Mesendoderm (in vitro differentiated cells): ENCODE measurements at regions not wholly inside any gene's neighbourhood (a gene's known extent, or its start where the extent isn't known, plus 50 kb on each side); places are given as distances from the start of the nearest gene placed in this dataset.
A peak's percentile ranks its signal among the peaks of the same experiment; 100 is the strongest.

Experiments
- DNase-seq: peaks from one replicate; pipeline ENCODE4 v3.0.0; 2013
- H2AK5ac ChIP-seq: 2 replicates; pipeline ENCODE4 v1.6.1; 2013; ENCODE audit warnings: low read length, inconsistent platforms
- H2BK120ac ChIP-seq: 2 replicates; pipeline ENCODE4 v1.6.1; 2013; ENCODE audit warnings: low read depth, mild to moderate bottlenecking, low read length, moderate library complexity, mixed read lengths
- H2BK15ac ChIP-seq: replicated peaks from 2 replicates; pipeline ENCODE4 v1.6.1; 2013; ENCODE audit warnings: low read depth, mild to moderate bottlenecking, moderate library complexity
- H2BK5ac ChIP-seq: 2 replicates; pipeline ENCODE4 v1.6.1; 2013; ENCODE audit warnings: low read length, inconsistent platforms
- H3K18ac ChIP-seq: 2 replicates; pipeline ENCODE4 v1.6.1; 2013; ENCODE audit warnings: mild to moderate bottlenecking, low read length, mixed read lengths
- H3K23ac ChIP-seq: one replicate; pipeline ENCODE4 v1.6.1; 2013; ENCODE audit warnings: low read length
- H3K27ac ChIP-seq: 2 replicates; pipeline ENCODE4 v1.5.1; 2013; ENCODE audit warnings: low read depth, mild to moderate bottlenecking, inconsistent platforms, low read length, moderate library complexity
- H3K27me3 ChIP-seq: 2 replicates; pipeline ENCODE4 v1.6.1; 2013; ENCODE audit warnings: low read length, control low read depth, mild to moderate bottlenecking, inconsistent platforms; ENCODE audit not compliant: insufficient read depth, poor library complexity
- H3K36me3 ChIP-seq: 2 replicates; pipeline ENCODE4 v1.6.1; 2013; ENCODE audit warnings: low read length, inconsistent platforms; ENCODE audit not compliant: control insufficient read depth, insufficient read depth
- H3K4ac ChIP-seq: one replicate; pipeline ENCODE4 v1.6.1; 2013; ENCODE audit warnings: low read depth, mild to moderate bottlenecking, low read length, moderate library complexity
- H3K4me1 ChIP-seq: 2 replicates; pipeline ENCODE4 v1.6.1; 2013; ENCODE audit warnings: low read depth, low read length, inconsistent platforms; ENCODE audit not compliant: control insufficient read depth
- H3K4me2 ChIP-seq: 2 replicates; pipeline ENCODE4 v1.6.1; 2013; ENCODE audit warnings: low read length
- H3K4me3 ChIP-seq: 2 replicates; pipeline ENCODE4 v1.5.1; 2013; ENCODE audit warnings: mild to moderate bottlenecking, low read length
- H3K56ac ChIP-seq: one replicate; pipeline ENCODE4 v1.6.1; 2013; ENCODE audit warnings: low read length
- H3K79me1 ChIP-seq: 2 replicates; pipeline ENCODE4 v1.6.1; 2013; ENCODE audit warnings: low read length, inconsistent platforms
- H3K79me2 ChIP-seq: 2 replicates; pipeline ENCODE4 v1.6.1; 2013; ENCODE audit warnings: mild to moderate bottlenecking, low read length; ENCODE audit not compliant: control insufficient read depth, insufficient read depth
- H3K9ac ChIP-seq: 2 replicates; pipeline ENCODE4 v1.6.1; 2013; ENCODE audit warnings: low read length, inconsistent platforms
- H4K5ac ChIP-seq: one replicate; pipeline ENCODE4 v1.6.1; 2013; ENCODE audit warnings: low read length
- H4K8ac ChIP-seq: one replicate; pipeline ENCODE4 v1.6.1; 2013; ENCODE audit warnings: low read depth, mild to moderate bottlenecking, control low read depth, low read length, moderate library complexity
- WGBS: extraction: QIAGEN DNeasy Blood & Tissue Kit; methylation state at CpG from one replicate; pipeline ENCODE4 v1.1.7; 2013; ENCODE audit warnings: low lambda C conversion rate, missing lambda C conversion rate; ENCODE audit not compliant: insufficient coverage; ENCODE audit errors: extremely low coverage; 5-methylcytosine and 5-hydroxymethylcytosine counted together

- DNase-seq: no peak
- H3K79me1 ChIP-seq: no peaks in the 10 kb centered on the region
- no peak overlapping the region for H4K8ac ChIP-seq
- no peaks in the 10 kb centered on the region for H3K27me3 ChIP-seq
- H2BK120ac ChIP-seq: no peak overlapping the region
- H3K27ac ChIP-seq: no peak overlapping the region
- H2BK15ac ChIP-seq: no peak overlapping the region
- no CpG with 5 or more reads among the region's 6 CpGs for WGBS
- H3K4me3 ChIP-seq: no peak overlapping the region
- H3K9ac ChIP-seq: no peak overlapping the region
- no peak overlapping the region for H2BK5ac ChIP-seq
- H3K18ac ChIP-seq: no peak overlapping the region
- no peak overlapping the region for H3K4ac ChIP-seq
- no peaks in the 10 kb centered on the region for H3K79me2 ChIP-seq
- H2AK5ac ChIP-seq: no peak overlapping the region
- H3K4me1 ChIP-seq: no peaks in the 10 kb centered on the region
- no peak overlapping the region for H3K4me2 ChIP-seq
- H3K56ac ChIP-seq: no peak overlapping the region
- no peak overlapping the region for H4K5ac ChIP-seq
- no peaks in the 10 kb centered on the region for H3K36me3 ChIP-seq
- no peak overlapping the region for H3K23ac ChIP-seq
Observed at GRCh38 chr2:161044095-161044865, 115.9 kb upstream of the TANK start.

DNA sequence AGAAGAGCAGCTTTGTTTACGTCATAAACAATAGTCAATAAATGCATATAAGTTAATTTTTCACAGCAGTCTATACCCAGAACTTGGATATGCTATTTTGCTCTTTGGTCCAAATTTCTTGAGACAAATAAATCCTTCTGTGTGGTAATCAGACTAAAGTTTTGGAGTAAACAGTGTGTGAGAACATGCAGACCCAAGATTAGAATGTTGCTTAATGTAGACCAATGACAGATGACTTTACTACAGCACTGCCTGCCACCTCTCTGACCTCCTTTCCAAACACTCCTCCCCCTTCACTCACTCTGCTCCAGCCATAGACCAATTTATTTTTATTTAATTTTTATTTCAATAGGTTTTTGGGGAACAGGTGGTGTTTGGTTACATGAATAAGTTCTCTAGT lies 115.3 kb upstream of the TANK start:
- Histone ChIP-seq H4K5ac (no peak overlapping the region), H3K9ac (no peak overlapping the region), H2BK5ac (no peak overlapping the region), H3K18ac (no peak overlapping the region), H3K36me3 (no peaks in the 10 kb centered on the region), H3K4me3 (no peak overlapping the region), H3K4me1 (no peaks in the 10 kb centered on the region), H3K79me2 (no peaks in the 10 kb centered on the region), H3K79me1 (no peaks in the 10 kb centered on the region), H3K4me2 (no peak overlapping the region), H2BK15ac (no peak overlapping the region), H3K27me3 (no peaks in the 10 kb centered on the region), H3K56ac (no peak overlapping the region), H2BK120ac (no peak overlapping the region), H3K4ac (no peak overlapping the region), H3K23ac (no peak overlapping the region), H3K27ac (no peak overlapping the region), H2AK5ac (no peak overlapping the region), H4K8ac (no peak overlapping the region)
- no peak for DNase-seq
- no CpG with 5 or more reads among the region's 1 CpG for WGBS

- H3K23ac ChIP-seq: no peak overlapping the region
- no peak overlapping the region for H4K8ac ChIP-seq
- H2BK15ac ChIP-seq: no peak overlapping the region
- H3K9ac ChIP-seq: no peak overlapping the region
- no peaks in the 10 kb centered on the region for H3K36me3 ChIP-seq
- no peak overlapping the region for H3K4me2 ChIP-seq
- H3K27ac ChIP-seq: no peak overlapping the region
- no peak overlapping the region for H2AK5ac ChIP-seq
- H3K18ac ChIP-seq: no peak overlapping the region
- no peaks in the 10 kb centered on the region for H3K79me1 ChIP-seq
- no peak overlapping the region for H2BK5ac ChIP-seq
- no peaks in the 10 kb centered on the region for H3K27me3 ChIP-seq
- H3K4me1 ChIP-seq: no peaks in the 10 kb centered on the region
- no peak overlapping the region for H3K56ac ChIP-seq
- no CpG with 5 or more reads among the region's 1 CpG for whole genome bisulfite sequencing
- H3K4ac ChIP-seq: no peak overlapping the region
- H3K79me2 ChIP-seq: no peaks in the 10 kb centered on the region
- no peak for DNase-seq
- no peak overlapping the region for H3K4me3 ChIP-seq
- H4K5ac ChIP-seq: no peak overlapping the region
- H2BK120ac ChIP-seq: no peak overlapping the region
Observed at GRCh38 chr2:161045726-161046125, 114.5 kb upstream of the TANK start.

DNA sequence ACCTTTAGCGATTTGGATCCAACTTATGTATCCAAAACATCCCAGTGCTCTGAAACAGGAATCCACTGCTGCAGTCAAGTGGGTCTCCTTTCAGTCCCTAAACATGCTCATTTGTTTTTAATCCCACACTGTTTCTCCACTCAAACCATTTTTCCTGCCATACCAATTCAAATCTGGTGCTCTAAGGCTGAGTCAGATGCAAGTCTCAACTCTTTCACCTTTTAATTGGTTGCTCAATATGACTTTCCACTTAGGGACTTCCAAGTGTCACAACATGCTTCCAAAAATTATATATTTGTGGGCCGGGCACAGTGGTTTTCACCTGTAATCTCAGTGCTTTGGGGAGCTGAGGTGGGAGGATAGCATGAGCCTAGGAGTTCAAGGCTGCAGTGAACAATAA lies 113.4 kb upstream of the TANK start:
- no peaks in the 10 kb centered on the region for H3K79me2 ChIP-seq
- H2BK15ac ChIP-seq: no peak overlapping the region
- H3K4me3 ChIP-seq: no peak overlapping the region
- no peak overlapping the region for H4K8ac ChIP-seq
- no peak overlapping the region for H3K9ac ChIP-seq
- H2AK5ac ChIP-seq: no peak overlapping the region
- no peak overlapping the region for H3K4me2 ChIP-seq
- H3K18ac ChIP-seq: no peak overlapping the region
- H3K23ac ChIP-seq: no peak overlapping the region
- H3K27ac ChIP-seq: no peak overlapping the region
- no peaks in the 10 kb centered on the region for H3K79me1 ChIP-seq
- H2BK120ac ChIP-seq: no peak overlapping the region
- H2BK5ac ChIP-seq: no peak overlapping the region
- H3K27me3 ChIP-seq: no peaks in the 10 kb centered on the region
- DNase-seq: no peak
- no peak overlapping the region for H3K56ac ChIP-seq
- no peaks in the 10 kb centered on the region for H3K36me3 ChIP-seq
- no peak overlapping the region for H3K4ac ChIP-seq
- H3K4me1 ChIP-seq: no peaks in the 10 kb centered on the region
- no CpG with 5 or more reads among the region's 2 CpGs for WGBS
- no peak overlapping the region for H4K5ac ChIP-seq

GRCh38 chr2:161048317-161048716 lies 111.9 kb upstream of the TANK start:
- H3K4me3 ChIP-seq: no peak overlapping the region

GRCh38 chr2:161049559-161049958 lies 110.7 kb upstream of the TANK start:
- Histone ChIP-seq H3K9ac (no peak overlapping the region), H4K5ac (no peak overlapping the region), H3K4me3 (no peak overlapping the region), H3K18ac (no peak overlapping the region), H3K23ac (no peak overlapping the region), H2BK120ac (no peak overlapping the region), H3K4me2 (no peak overlapping the region), H3K36me3 (no peaks in the 10 kb centered on the region), H2BK15ac (no peak overlapping the region), H3K56ac (no peak overlapping the region), H3K4me1 (no peaks in the 10 kb centered on the region), H3K4ac (no peak overlapping the region), H3K79me1 (no peaks in the 10 kb centered on the region), H2BK5ac (no peak overlapping the region), H2AK5ac (no peak overlapping the region), H3K79me2 (no peaks in the 10 kb centered on the region), H3K27me3 (no peaks in the 10 kb centered on the region), H3K27ac (no peak overlapping the region), H4K8ac (no peak overlapping the region)
- WGBS: no CpG with 5 or more reads among the region's 1 CpG
- peak; percentile 7 for DNase-seq

More at GRCh38 chr2:161048317-161048716, 111.9 kb upstream of the TANK start:
- no peak overlapping the region for H3K23ac ChIP-seq
- no peaks in the 10 kb centered on the region for H3K79me2 ChIP-seq
- H3K79me1 ChIP-seq: no peaks in the 10 kb centered on the region
- H3K4me1 ChIP-seq: no peaks in the 10 kb centered on the region
- H3K27me3 ChIP-seq: no peaks in the 10 kb centered on the region
- H2BK15ac ChIP-seq: no peak overlapping the region
- no peak overlapping the region for H3K4me2 ChIP-seq
- no peak overlapping the region for H3K18ac ChIP-seq
- no peak overlapping the region for H4K8ac ChIP-seq
- no peak overlapping the region for H2BK120ac ChIP-seq
- H3K9ac ChIP-seq: no peak overlapping the region
- H3K36me3 ChIP-seq: no peaks in the 10 kb centered on the region
- H4K5ac ChIP-seq: no peak overlapping the region
- no peak overlapping the region for H3K27ac ChIP-seq
- no CpG with 5 or more reads among the region's 3 CpGs for WGBS
- H2AK5ac ChIP-seq: no peak overlapping the region
- no peak overlapping the region for H3K56ac ChIP-seq
- H2BK5ac ChIP-seq: no peak overlapping the region
- H3K4ac ChIP-seq: no peak overlapping the region
- no peak for DNase-seq
